IMR-90 (cell line): ENCODE measurements at regions not wholly inside any gene's neighbourhood (a gene's known extent, or its start where the extent isn't known, plus 50 kb on each side); places are given as distances from the start of the nearest gene placed in this dataset.

ENCODE experiments used
- ATAC-seq: fragments of 200-7000 bp; cut with Tn5 transposase; 2 replicates; pipeline ENCODE4 v1.9.1; 2020; ENCODE audit warnings: low read depth, mild to moderate bottlenecking, moderate library complexity
- BruUV-seq: library from RNA; stranded (reverse); fragments of 400-500 nt; replicated peaks from 2 replicates; lab custom pipeline; 2021; lab: Mats Ljungman, UMichigan
- CTCF ChIA-PET: fragments of 300-600 bp; formaldehyde crosslinking; extraction: SDS; loops from one replicate; lab custom pipeline; 2021; ENCODE audit warnings: antibody characterized with exemption; lab: Yijun Ruan, JAX
- POLR2A ChIA-PET: fragments of 300-600 bp; sonication (Branson Sonifier 250); formaldehyde crosslinking; loops from one replicate; lab custom pipeline; 2022; ENCODE audit warnings: antibody characterized with exemption; ENCODE audit not compliant: unreplicated experiment; lab: Charles Lee
- DNase-seq: peaks from one replicate; pipeline ENCODE4 v3.0.0; 2013
- H2AFZ ChIP-seq: replicated peaks from 2 replicates; pipeline ENCODE3; 2013; ENCODE audit warnings: low read length, mild to moderate bottlenecking; ENCODE audit not compliant: poor library complexity
- H2AK5ac ChIP-seq: 2 replicates; pipeline ENCODE4 v1.6.1; 2013; ENCODE audit warnings: low read depth, low read length, inconsistent platforms
- H2AK9ac ChIP-seq: replicated peaks from 2 replicates; pipeline ENCODE3; 2013; ENCODE audit warnings: mild to moderate bottlenecking, low read depth, low read length, moderate library complexity; ENCODE audit not compliant: poor library complexity
- H2BK120ac ChIP-seq: 2 replicates; pipeline ENCODE4 v1.6.1; 2013; ENCODE audit warnings: low read depth, low read length, inconsistent platforms
- H2BK15ac ChIP-seq: 3 replicates; pipeline ENCODE4 v1.6.1; 2013; ENCODE audit warnings: low read depth, low read length, inconsistent platforms
- H2BK20ac ChIP-seq: 2 replicates; pipeline ENCODE4 v1.6.1; 2013; ENCODE audit warnings: low read depth, mild to moderate bottlenecking, inconsistent platforms, low read length, moderate library complexity
- H2BK5ac ChIP-seq: 2 replicates; pipeline ENCODE4 v1.6.1; 2013; ENCODE audit warnings: mild to moderate bottlenecking, low read depth, low read length, inconsistent platforms; ENCODE audit not compliant: poor library complexity, severe bottlenecking
- H3K14ac ChIP-seq: replicated peaks from 2 replicates; pipeline ENCODE4 v1.6.1; 2013; ENCODE audit warnings: low read depth, low read length, inconsistent platforms
- H3K18ac ChIP-seq: 2 replicates; pipeline ENCODE4 v1.6.1; 2013; ENCODE audit warnings: low read depth, low read length, control low read depth
- H3K23ac ChIP-seq: 2 replicates; pipeline ENCODE4 v1.6.1; 2013; ENCODE audit warnings: low read depth, low read length, inconsistent platforms
- H3K27ac ChIP-seq: 2 replicates; pipeline ENCODE4 v1.5.1; 2013; ENCODE audit warnings: mild to moderate bottlenecking, control low read depth, low read length; ENCODE audit not compliant: insufficient read depth
- H3K27me3 ChIP-seq: 2 replicates; pipeline ENCODE4 v1.6.1; 2013; ENCODE audit warnings: low read length; ENCODE audit not compliant: control insufficient read depth, insufficient read depth
- H3K36me3 ChIP-seq: 2 replicates; pipeline ENCODE4 v1.6.1; 2013; ENCODE audit warnings: low read length, mixed read lengths; ENCODE audit not compliant: control insufficient read depth, insufficient read depth
- H3K4ac ChIP-seq: 2 replicates; pipeline ENCODE4 v1.6.1; 2013; ENCODE audit warnings: low read depth, low read length, inconsistent platforms
- H3K4me1 ChIP-seq: 2 replicates; pipeline ENCODE4 v1.6.1; 2013; ENCODE audit warnings: low read length, mixed read lengths; ENCODE audit not compliant: control insufficient read depth, insufficient read depth
- H3K4me2 ChIP-seq: 2 replicates; pipeline ENCODE4 v1.6.1; 2013; ENCODE audit warnings: low read depth, mild to moderate bottlenecking, control low read depth, low read length, moderate library complexity
- H3K4me3 ChIP-seq: 2 replicates; pipeline ENCODE4 v1.5.1; 2013; ENCODE audit warnings: low read depth, mild to moderate bottlenecking, control low read depth, low read length, moderate library complexity; ENCODE audit not compliant: insufficient read depth
- H3K56ac ChIP-seq: 2 replicates; pipeline ENCODE4 v1.6.1; 2013; ENCODE audit warnings: low read length, inconsistent platforms; ENCODE audit not compliant: insufficient read depth; ENCODE audit errors: extremely low read depth
- H3K79me1 ChIP-seq, 2 experiments: 2 replicates each; pipeline ENCODE4 v1.6.1; 2013; ENCODE audit warnings: low read length in 2 of 2, inconsistent platforms in 1 of 2, low read depth in 1 of 2
- H3K9ac ChIP-seq: 2 replicates; pipeline ENCODE4 v1.6.1; 2013; ENCODE audit warnings: low read depth, low read length, control low read depth
- H3K9me1 ChIP-seq: 2 replicates; pipeline ENCODE4 v1.6.1; 2013; ENCODE audit warnings: low read length, inconsistent platforms; ENCODE audit not compliant: insufficient read depth
- H3K9me3 ChIP-seq: 2 replicates; pipeline ENCODE4 v1.6.1; 2013; ENCODE audit warnings: low read length; ENCODE audit not compliant: control insufficient read depth, insufficient read depth
- H4K20me1 ChIP-seq: 2 replicates; pipeline ENCODE4 v1.6.1; 2013; ENCODE audit warnings: low read length, inconsistent platforms; ENCODE audit not compliant: insufficient read depth
- H4K5ac ChIP-seq: 2 replicates; pipeline ENCODE4 v1.6.1; 2013; ENCODE audit warnings: mild to moderate bottlenecking, low read depth, low read length, control low read depth
- H4K8ac ChIP-seq, 2 experiments: 2 replicates each; pipeline ENCODE4 v1.6.1; 2013; ENCODE audit warnings: low read depth in 2 of 2, low read length in 2 of 2, control low read depth in 1 of 2, inconsistent platforms in 1 of 2
- H4K91ac ChIP-seq: 2 replicates; pipeline ENCODE4 v1.6.1; 2013; ENCODE audit warnings: low read depth, low read length, inconsistent platforms; ENCODE audit not compliant: insufficient read depth
- FOS ChIP-seq: fragments of 150-350 bp; IDR thresholded peaks from 2 replicates; pipeline ENCODE4 v1.6.1; 2016; ENCODE audit warnings: low read depth, low read length
- NFE2L2 ChIP-seq: fragments of 150-350 bp; IDR thresholded peaks from 2 replicates; pipeline ENCODE4 v1.6.1; 2016; ENCODE audit warnings: low read depth, mild to moderate bottlenecking, low read length
- RCOR1 ChIP-seq: IDR thresholded peaks from 2 replicates; pipeline ENCODE4 v1.6.1; 2012; ENCODE audit warnings: mild to moderate bottlenecking, low read length, improper control_type of control experiment; ENCODE audit not compliant: insufficient replicate concordance
- RFX5 ChIP-seq: IDR thresholded peaks from 2 replicates; pipeline ENCODE4 v1.8.0; 2012; ENCODE audit warnings: low read depth, mild to moderate bottlenecking, low read length, moderate library complexity
- SMC3 ChIP-seq: fragments of 150-350 bp; IDR thresholded peaks from 2 replicates; pipeline ENCODE4 v1.6.1; 2016; ENCODE audit warnings: low read depth, mild to moderate bottlenecking, antibody characterized with exemption, low read length, moderate library complexity
- WGBS, 2 experiments: methylation state at CpG; one replicate each; pipeline versions ENCODE4 v1.1.5 to v1.1.7; 2013; ENCODE audit warnings: missing lambda C conversion rate in 2 of 2; ENCODE audit not compliant: insufficient read length in 1 of 2; ENCODE audit errors: extremely low coverage in 2 of 2; 5-methylcytosine and 5-hydroxymethylcytosine counted together
- dilution Hi-C: fragments of 300-500 bp; cut with HindIII; formaldehyde crosslinking; loops from one replicate; pipeline ENCODE4 v1.14.3; 2018; ENCODE audit warnings: low sequenced_read_pairs; ENCODE audit not compliant: unreplicated experiment
- in situ Hi-C: fragments of 300-500 bp; cut with MboI; formaldehyde crosslinking; loops from 3 replicates; pipeline ENCODE4 v1.14.3; 2019; ENCODE audit warnings: low sequenced_read_pairs, inconsistent platforms, mixed read lengths
- intact Hi-C: fragments of 100-400 bp; cut with micrococcal nuclease; formaldehyde crosslinking; loops from 2 replicates; pipeline ENCODE4 v1.10.0; 2022
- TF ChIP-seq, protein P1 (sequence below): conservative IDR thresholded peaks from 2 replicates; pipeline ENCODE4 v1.5.1; 2012; ENCODE audit warnings: mild to moderate bottlenecking, low read depth, low read length, improper control_type of control experiment

GRCh38 chr7:7104971-7105370 is 77.4 kb upstream of the C1GALT1 start:
- intact Hi-C loops, result loop anchor here (10.0 kb wide), 1 partner anchor 180 kb away; no protein-coding TSS in a partner anchor
- H3K4me3 ChIP-seq, result no peak overlapping the region
- no peak overlapping the region for H2BK5ac ChIP-seq
- no peaks in the 10 kb centered on the region for H3K27me3 ChIP-seq
- no peak overlapping the region for H2BK20ac ChIP-seq
- no peak overlapping the region for H3K27ac ChIP-seq
- no peak overlapping the region for H2AK5ac ChIP-seq
- ChIA-PET POLR2A (interaction anchor here (0.6 kb wide), 1 partner anchor 455 kb away, joined by 3 read pairs; no protein-coding TSS in a partner anchor), CTCF (interaction anchor here (0.9 kb wide), 1 partner anchor 434 kb away, joined by 3 read pairs; no protein-coding TSS in a partner anchor)
- no peak overlapping the region for H3K23ac ChIP-seq
- no peak for ATAC-seq
- no peak overlapping the region for H3K9ac ChIP-seq
- no peak overlapping the region for H3K14ac ChIP-seq
- TF ChIP-seq NFE2L2, result no peak
- no peak for TF ChIP-seq SMC3
- TF ChIP-seq, protein P1, sequence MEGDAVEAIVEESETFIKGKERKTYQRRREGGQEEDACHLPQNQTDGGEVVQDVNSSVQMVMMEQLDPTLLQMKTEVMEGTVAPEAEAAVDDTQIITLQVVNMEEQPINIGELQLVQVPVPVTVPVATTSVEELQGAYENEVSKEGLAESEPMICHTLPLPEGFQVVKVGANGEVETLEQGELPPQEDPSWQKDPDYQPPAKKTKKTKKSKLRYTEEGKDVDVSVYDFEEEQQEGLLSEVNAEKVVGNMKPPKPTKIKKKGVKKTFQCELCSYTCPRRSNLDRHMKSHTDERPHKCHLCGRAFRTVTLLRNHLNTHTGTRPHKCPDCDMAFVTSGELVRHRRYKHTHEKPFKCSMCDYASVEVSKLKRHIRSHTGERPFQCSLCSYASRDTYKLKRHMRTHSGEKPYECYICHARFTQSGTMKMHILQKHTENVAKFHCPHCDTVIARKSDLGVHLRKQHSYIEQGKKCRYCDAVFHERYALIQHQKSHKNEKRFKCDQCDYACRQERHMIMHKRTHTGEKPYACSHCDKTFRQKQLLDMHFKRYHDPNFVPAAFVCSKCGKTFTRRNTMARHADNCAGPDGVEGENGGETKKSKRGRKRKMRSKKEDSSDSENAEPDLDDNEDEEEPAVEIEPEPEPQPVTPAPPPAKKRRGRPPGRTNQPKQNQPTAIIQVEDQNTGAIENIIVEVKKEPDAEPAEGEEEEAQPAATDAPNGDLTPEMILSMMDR, result no peak
- no peak for TF ChIP-seq RFX5
- no peak for TF ChIP-seq RCOR1
- TF ChIP-seq FOS, result no peak
- H3K79me1 ChIP-seq, result no peaks in the 10 kb centered on the region
- H3K56ac ChIP-seq, result no peak overlapping the region
- no peaks in the 10 kb centered on the region for H3K9me1 ChIP-seq
- no peak overlapping the region for H3K18ac ChIP-seq
- dilution Hi-C loops, result no loop called here
- H2AK9ac ChIP-seq, result no peak overlapping the region
- H3K36me3 ChIP-seq, result no peaks in the 10 kb centered on the region
- H3K4ac ChIP-seq, result no peak overlapping the region
- WGBS, 2 experiments, result 100% methylated on average over 1 of the region's 5 CpGs; no CpG with 5 or more reads in 1 of the 2 experiments
- H2BK15ac ChIP-seq, result no peak overlapping the region
- H3K9me3 ChIP-seq, result no peaks in the 10 kb centered on the region
- H4K91ac ChIP-seq, result no peak overlapping the region
- H2BK120ac ChIP-seq, result no peak overlapping the region
- no peak overlapping the region for H4K8ac ChIP-seq
- no peaks in the 10 kb centered on the region for H3K4me1 ChIP-seq
- H4K5ac ChIP-seq, result no peak overlapping the region
- H4K20me1 ChIP-seq, result no peaks in the 10 kb centered on the region
- DNase-seq, result no peak
- in situ Hi-C loops, result loop anchor here (5.0 to 25.0 kb wide), 3 partner anchors 320 to 1107 kb away; partner anchors contain the start of gene COL28A1
- no peak overlapping the region for H3K4me2 ChIP-seq
- no TSS peak for BruUV-seq
- H2AFZ ChIP-seq, result no peak overlapping the region
